H1 (cell line): ENCODE measurements at regions not wholly inside any gene's neighbourhood (a gene's known extent, or its start where the extent isn't known, plus 50 kb on each side); places are given as distances from the start of the nearest gene placed in this dataset.

Experiments
- EP300 ChIP-seq, 2 experiments: IDR thresholded peaks; 1 replicate in 1 of 2; 2 replicates in 1 of 2; pipeline ENCODE4 v1.6.1; 2011 to 2012; ENCODE audit warnings: low read depth in 2 of 2, low read length in 2 of 2, mild to moderate bottlenecking in 2 of 2, borderline replicate concordance in 1 of 2, inconsistent platforms in 1 of 2, moderate library complexity in 1 of 2
- JUN ChIP-seq: IDR thresholded peaks from 2 replicates; pipeline ENCODE4 v1.6.1; 2011; ENCODE audit warnings: low read depth, mild to moderate bottlenecking, improper control_type of control experiment, low read length
- PHF8 ChIP-seq: fragments of 200-600 bp; sonication (generic); conservative IDR thresholded peaks from 2 replicates; pipeline ENCODE4 v1.7.1; 2012; ENCODE audit warnings: low read depth, mild to moderate bottlenecking, inconsistent platforms, low read length, moderate library complexity
- RAD21 ChIP-seq, 2 experiments: IDR thresholded peaks in 1 of 2; conservative IDR thresholded peaks in 1 of 2; 2 replicates each; pipeline ENCODE4 v1.6.1; 2011; ENCODE audit warnings: low read depth in 2 of 2, low read length in 2 of 2, improper control_type of control experiment in 1 of 2, inconsistent platforms in 1 of 2, mild to moderate bottlenecking in 1 of 2, moderate library complexity in 1 of 2
- SP4 ChIP-seq: IDR thresholded peaks from 2 replicates; pipeline ENCODE4 v1.6.1; 2012; ENCODE audit warnings: low read length, inconsistent platforms
- SUZ12 ChIP-seq: fragments of 200-600 bp; sonication (generic); IDR thresholded peaks from 2 replicates; pipeline ENCODE4 v1.6.1; 2012; ENCODE audit warnings: mild to moderate bottlenecking, inconsistent platforms, low read length, moderate library complexity, mixed read lengths
- TCF12 ChIP-seq: IDR thresholded peaks from 2 replicates; pipeline ENCODE4 v1.6.1; 2011; ENCODE audit warnings: low read depth, mild to moderate bottlenecking, low read length
- TEAD4 ChIP-seq: IDR thresholded peaks from 2 replicates; pipeline ENCODE4 v1.6.1; 2012; ENCODE audit warnings: low read depth, low read length, inconsistent platforms, mixed read lengths
- ZNF274 ChIP-seq: IDR thresholded peaks from 2 replicates; pipeline ENCODE4 v1.7.0; 2012; ENCODE audit warnings: low read length, borderline replicate concordance; ENCODE audit errors: extremely low read depth
- TF ChIP-seq, protein P1 (sequence below): IDR thresholded peaks from 2 replicates; pipeline ENCODE4 v1.6.1; 2011; ENCODE audit warnings: low read length, improper control_type of control experiment
- TF ChIP-seq, protein P2 (sequence below), 3 experiments: IDR thresholded peaks; 1 replicate in 2 of 3; 2 replicates in 1 of 3; pipeline versions ENCODE4 v1.5.1 to v1.6.1; 2011; ENCODE audit warnings: low read length in 3 of 3, mild to moderate bottlenecking in 3 of 3, inconsistent platforms in 2 of 3, low read depth in 1 of 3, moderate library complexity in 1 of 3; ENCODE audit not compliant: insufficient read depth in 1 of 3; ENCODE audit errors: control extremely low read depth in 1 of 3

- TF ChIP-seq SUZ12: no peak
- TF ChIP-seq PHF8: no peak
- TF ChIP-seq, protein P1, sequence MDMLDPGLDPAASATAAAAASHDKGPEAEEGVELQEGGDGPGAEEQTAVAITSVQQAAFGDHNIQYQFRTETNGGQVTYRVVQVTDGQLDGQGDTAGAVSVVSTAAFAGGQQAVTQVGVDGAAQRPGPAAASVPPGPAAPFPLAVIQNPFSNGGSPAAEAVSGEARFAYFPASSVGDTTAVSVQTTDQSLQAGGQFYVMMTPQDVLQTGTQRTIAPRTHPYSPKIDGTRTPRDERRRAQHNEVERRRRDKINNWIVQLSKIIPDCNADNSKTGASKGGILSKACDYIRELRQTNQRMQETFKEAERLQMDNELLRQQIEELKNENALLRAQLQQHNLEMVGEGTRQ: no peak
- TF ChIP-seq SP4: no peak
- no peak for TF ChIP-seq RAD21 (IDR thresholded peaks at IDR 0.05 in 1 of 2, conservative IDR thresholded peaks at IDR 0.05 in 1 of 2; ENCODE audit: low read depth in 2 of 2, low read length in 2 of 2)
- TF ChIP-seq, protein P2, sequence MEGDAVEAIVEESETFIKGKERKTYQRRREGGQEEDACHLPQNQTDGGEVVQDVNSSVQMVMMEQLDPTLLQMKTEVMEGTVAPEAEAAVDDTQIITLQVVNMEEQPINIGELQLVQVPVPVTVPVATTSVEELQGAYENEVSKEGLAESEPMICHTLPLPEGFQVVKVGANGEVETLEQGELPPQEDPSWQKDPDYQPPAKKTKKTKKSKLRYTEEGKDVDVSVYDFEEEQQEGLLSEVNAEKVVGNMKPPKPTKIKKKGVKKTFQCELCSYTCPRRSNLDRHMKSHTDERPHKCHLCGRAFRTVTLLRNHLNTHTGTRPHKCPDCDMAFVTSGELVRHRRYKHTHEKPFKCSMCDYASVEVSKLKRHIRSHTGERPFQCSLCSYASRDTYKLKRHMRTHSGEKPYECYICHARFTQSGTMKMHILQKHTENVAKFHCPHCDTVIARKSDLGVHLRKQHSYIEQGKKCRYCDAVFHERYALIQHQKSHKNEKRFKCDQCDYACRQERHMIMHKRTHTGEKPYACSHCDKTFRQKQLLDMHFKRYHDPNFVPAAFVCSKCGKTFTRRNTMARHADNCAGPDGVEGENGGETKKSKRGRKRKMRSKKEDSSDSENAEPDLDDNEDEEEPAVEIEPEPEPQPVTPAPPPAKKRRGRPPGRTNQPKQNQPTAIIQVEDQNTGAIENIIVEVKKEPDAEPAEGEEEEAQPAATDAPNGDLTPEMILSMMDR (IDR thresholded peaks at IDR 0.05; ENCODE audit: control extremely low read depth in 1 of 3, insufficient read depth in 1 of 3, low read depth in 1 of 3, low read length in 3 of 3): no peak
- TF ChIP-seq EP300 (IDR thresholded peaks at IDR 0.05; ENCODE audit: borderline replicate concordance in 1 of 2, low read depth in 2 of 2, low read length in 2 of 2): no peak
- TF ChIP-seq ZNF274: no peak
- no peak for TF ChIP-seq JUN
- no peak for TF ChIP-seq TCF12
- TF ChIP-seq TEAD4: no peak
Observed at GRCh38 chr16:63628812-63629211, 1493.1 kb downstream of the CDH11 start.
